Femur (tissue), 1 donor: ENCODE measurements at regions not wholly inside any gene's neighbourhood (a gene's known extent, or its start where the extent isn't known, plus 50 kb on each side); places are given as distances from the start of the nearest gene placed in this dataset.

ENCODE experiments used
- DNase-seq: peaks from one replicate; pipeline ENCODE4 v3.0.0-alpha.2; 2017

GRCh38 chr21:41671212-41671762, 95.6 kb downstream of the RIPK4 start:
- no peak for DNase-seq

GRCh38 chr21:41670056-41670805, 96.6 kb downstream of the RIPK4 start:
- DNase-seq: no peak

- no peak for DNase-seq
Observed at GRCh38 chr21:41669533-41669830, 97.4 kb downstream of the RIPK4 start.

- DNase-seq: no peak
Observed at GRCh38 chr21:41668686-41669532, 97.9 kb downstream of the RIPK4 start.

GRCh38 chr21:41668051-41668541, 98.8 kb downstream of the RIPK4 start:
- DNase-seq: no peak

- no peak for DNase-seq
Observed at GRCh38 chr21:41667136-41667535, 99.7 kb downstream of the RIPK4 start.

- DNase-seq: no peak
Observed at GRCh38 chr21:41666641-41667081, 100.2 kb downstream of the RIPK4 start.

GRCh38 chr21:41665766-41666595, 100.9 kb downstream of the RIPK4 start:
- DNase-seq: no peak

- no peak for DNase-seq
Observed at GRCh38 chr21:41664881-41665765, 101.7 kb downstream of the RIPK4 start.

- no peak for DNase-seq
Observed at GRCh38 chr21:41663805-41664788, 102.8 kb downstream of the RIPK4 start.

GRCh38 chr21:41662761-41663160, 104.1 kb downstream of the RIPK4 start:
- DNase-seq: no peak

- no peak for DNase-seq
Observed at GRCh38 chr21:41662161-41662560, 104.7 kb downstream of the RIPK4 start.

- DNase-seq: no peak
Observed at GRCh38 chr21:41660748-41661147, 106.1 kb downstream of the RIPK4 start.

- no peak for DNase-seq
Observed at GRCh38 chr21:41659791-41660560, 106.9 kb downstream of the RIPK4 start.

GRCh38 chr21:41656946-41657525, 109.8 kb downstream of the RIPK4 start:
- DNase-seq: no peak

- no peak for DNase-seq
Observed at GRCh38 chr21:41655259-41655658, 111.6 kb downstream of the RIPK4 start.

GRCh38 chr21:41653954-41654491, 112.8 kb downstream of the RIPK4 start:
- no peak for DNase-seq

GRCh38 chr21:41653243-41653953, 113.5 kb downstream of the RIPK4 start:
- no peak for DNase-seq
